ENCODE measurements at regions not wholly inside any gene's neighbourhood (a gene's known extent, or its start where the extent isn't known, plus 50 kb on each side); places are given as distances from the start of the nearest gene placed in this dataset.

DNA sequence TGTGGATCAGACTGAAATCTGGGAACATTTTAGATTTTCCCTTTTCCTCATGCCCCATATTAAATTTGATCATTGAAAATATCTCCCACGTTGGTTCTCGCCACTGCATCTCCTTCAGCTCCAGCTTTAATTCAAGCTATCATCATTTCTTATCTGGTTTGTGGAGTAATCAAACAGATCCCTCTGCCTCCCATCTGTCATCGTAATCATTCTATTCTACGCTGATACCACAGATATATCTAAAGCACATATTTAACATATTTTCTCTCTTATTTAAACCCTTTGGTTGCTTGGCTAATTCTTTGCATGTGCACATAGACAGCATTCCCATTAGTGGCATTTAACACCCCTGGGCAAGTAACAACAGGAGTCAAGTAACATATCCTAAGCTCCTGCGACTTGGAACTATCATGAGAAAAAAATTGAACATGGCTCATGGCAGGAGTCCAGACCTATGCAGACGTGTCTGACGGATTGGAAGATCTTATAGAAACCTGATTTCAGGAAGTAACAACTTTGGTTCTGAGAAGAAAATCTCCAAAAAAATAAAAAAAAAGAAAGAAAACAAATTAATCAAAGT lies 158.8 kb upstream of the KYNU start:
- no peaks in the 10 kb centered on the region for H3K27me3 ChIP-seq (ENCODE audit: insufficient read depth, low read length)
- H3K9me3 Mint-ChIP-seq, result peaks cover 0 to 1% of the 10 kb centered on the region in 2 experiments; a peak in 2 of 5 replicates

More for the DNA sequence above, 158.8 kb upstream of the KYNU start:
- Histone ChIP-seq H3K79me2 (ENCODE audit: insufficient read depth, low read length) (no peaks in the 10 kb centered on the region), H4K20me1 (ENCODE audit: control insufficient read depth, insufficient read depth, insufficient read length) (no peaks in the 10 kb centered on the region), H3K14ac (ENCODE audit: insufficient read depth, low read length) (no peak overlapping the region), H3K18ac (ENCODE audit: insufficient read length, low read depth, low read length) (no peak overlapping the region), H3K4me2 (ENCODE audit: insufficient read depth, insufficient read length, low read length) (no peak overlapping the region), H2AK5ac (ENCODE audit: insufficient read length, low read length) (no peak overlapping the region), H4K8ac (replicated peaks; ENCODE audit: insufficient read length, low read depth, low read length) (no peak overlapping the region), H4K91ac (ENCODE audit: insufficient read length, low read depth, low read length) (no peak overlapping the region), H3K79me1 (ENCODE audit: insufficient read depth, low read depth, low read length, poor library complexity, severe bottlenecking) (no peaks in the 10 kb centered on the region), H3K4ac (ENCODE audit: low read depth, low read length) (no peak overlapping the region), H2AFZ (ENCODE audit: low read length) (no peak overlapping the region), H3K23me2 (ENCODE audit: insufficient read length, low read depth, low read length, poor library complexity, severe bottlenecking) (no peaks in the 10 kb centered on the region), H3T11ph (ENCODE audit: low read length) (no peak overlapping the region), H4K5ac (ENCODE audit: insufficient read length, low read depth, low read length) (no peak overlapping the region), H2BK20ac (ENCODE audit: low read depth, low read length, poor library complexity, severe bottlenecking) (no peak overlapping the region), H3K27ac (ENCODE audit: insufficient read length, low read depth, low read length) (no peak overlapping the region), H3K4me1 (ENCODE audit: insufficient read depth, low read length) (peaks cover 2% of the 10 kb centered on the region; the same call in 1 of the 2 replicates), H3K56ac (ENCODE audit: insufficient read length, low read depth, low read length) (no peak overlapping the region), H2BK15ac (ENCODE audit: low read depth, low read length) (no peak overlapping the region), H3K9ac (ENCODE audit: extremely low read depth, insufficient read length, low read length) (no peak overlapping the region), H2BK12ac (ENCODE audit: insufficient read length, low read depth, low read length) (no peak overlapping the region), H3K9me3 (ENCODE audit: control insufficient read depth, low read depth, low read length) (no peaks in the 10 kb centered on the region), H3K23ac (ENCODE audit: insufficient read length, low read depth, low read length) (no peak overlapping the region), H2BK5ac (ENCODE audit: insufficient read length, low read length) (no peak overlapping the region), H2BK120ac (ENCODE audit: low read depth, low read length, poor library complexity, severe bottlenecking) (no peak overlapping the region)
- TF ChIP-seq, protein P1, sequence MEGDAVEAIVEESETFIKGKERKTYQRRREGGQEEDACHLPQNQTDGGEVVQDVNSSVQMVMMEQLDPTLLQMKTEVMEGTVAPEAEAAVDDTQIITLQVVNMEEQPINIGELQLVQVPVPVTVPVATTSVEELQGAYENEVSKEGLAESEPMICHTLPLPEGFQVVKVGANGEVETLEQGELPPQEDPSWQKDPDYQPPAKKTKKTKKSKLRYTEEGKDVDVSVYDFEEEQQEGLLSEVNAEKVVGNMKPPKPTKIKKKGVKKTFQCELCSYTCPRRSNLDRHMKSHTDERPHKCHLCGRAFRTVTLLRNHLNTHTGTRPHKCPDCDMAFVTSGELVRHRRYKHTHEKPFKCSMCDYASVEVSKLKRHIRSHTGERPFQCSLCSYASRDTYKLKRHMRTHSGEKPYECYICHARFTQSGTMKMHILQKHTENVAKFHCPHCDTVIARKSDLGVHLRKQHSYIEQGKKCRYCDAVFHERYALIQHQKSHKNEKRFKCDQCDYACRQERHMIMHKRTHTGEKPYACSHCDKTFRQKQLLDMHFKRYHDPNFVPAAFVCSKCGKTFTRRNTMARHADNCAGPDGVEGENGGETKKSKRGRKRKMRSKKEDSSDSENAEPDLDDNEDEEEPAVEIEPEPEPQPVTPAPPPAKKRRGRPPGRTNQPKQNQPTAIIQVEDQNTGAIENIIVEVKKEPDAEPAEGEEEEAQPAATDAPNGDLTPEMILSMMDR (conservative IDR thresholded peaks at IDR 0.05), result no peak
- WGBS (ENCODE audit: extremely low coverage, insufficient read length, low lambda C conversion rate), result no CpG with 5 or more reads among the region's 7 CpGs
- H3K4me1 Mint-ChIP-seq, result peaks cover 39 to 40% of the 10 kb centered on the region in 2 experiments
- no peaks in the 10 kb centered on the region for H3K27me3 Mint-ChIP-seq (ENCODE audit: low read depth)
- no peak overlapping the region for H3K4me3 Mint-ChIP-seq
- H3K36me3 Mint-ChIP-seq (ENCODE audit: insufficient read depth in 1 of 3, low read depth in 3 of 3), result no peaks in the 10 kb centered on the region
- no peak overlapping the region for H3K27ac Mint-ChIP-seq
- no peak for DNase-seq

Data from H9 (cell line).